Anterior cingulate cortex (tissue), 58 donors: ENCODE measurements at regions not wholly inside any gene's neighbourhood (a gene's known extent, or its start where the extent isn't known, plus 50 kb on each side); places are given as distances from the start of the nearest gene placed in this dataset.

Source experiments
- DNase-seq, 58 donors: peaks; one replicate each; lab custom pipeline; 2025; lab: John Stamatoyannopoulos, UW

DNA sequence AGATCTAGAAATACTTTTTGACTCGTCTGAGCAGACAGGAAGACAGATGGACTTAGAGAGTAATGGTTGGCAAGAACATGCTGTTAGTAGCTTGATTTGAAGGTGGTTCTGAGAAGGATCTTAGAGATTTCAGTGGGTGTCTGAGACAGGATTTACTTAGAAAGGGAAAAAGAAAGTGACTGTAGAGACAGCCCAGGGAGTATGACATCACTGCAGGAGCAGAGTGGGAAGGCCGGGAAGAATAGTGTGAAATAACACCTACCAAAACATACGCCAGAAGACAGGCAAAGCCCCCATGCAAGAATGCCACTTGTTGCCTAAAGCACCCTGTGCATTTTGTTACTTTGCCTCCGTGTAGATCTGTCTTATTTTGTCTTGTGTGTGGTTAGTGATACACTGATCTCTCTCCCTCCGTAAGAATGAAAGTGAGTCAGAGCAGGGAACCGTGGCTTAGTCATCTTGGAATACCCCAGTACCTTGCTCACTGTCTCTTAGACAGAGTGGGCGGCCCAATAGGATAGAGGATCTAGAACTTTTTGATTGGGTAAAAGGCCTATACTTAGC lies 161.3 kb upstream of the IFNG-AS1 start:
- DNase-seq, result peak in 39 of 58 donors; percentile 2 to 79 (median 23)

DNA sequence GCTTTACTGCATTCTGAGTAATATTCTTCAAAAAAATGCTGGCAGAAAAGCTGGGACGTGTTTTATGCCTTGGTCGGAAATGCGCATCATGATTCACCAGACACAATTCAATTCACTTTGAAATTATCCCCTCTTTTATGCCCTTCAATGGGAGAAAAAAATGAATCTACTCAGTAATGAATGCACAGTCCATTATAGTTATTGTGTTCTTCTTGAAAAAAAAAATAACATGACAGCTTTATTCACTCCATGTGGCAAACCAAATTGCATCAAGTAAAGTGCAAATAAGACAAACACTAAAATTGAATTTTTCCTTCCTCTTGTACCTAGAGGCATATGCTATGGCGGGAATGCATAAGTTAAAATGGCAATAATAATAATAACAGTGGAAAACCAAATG lies 159.4 kb upstream of the IFNG-AS1 start:
- no peak for DNase-seq

DNA sequence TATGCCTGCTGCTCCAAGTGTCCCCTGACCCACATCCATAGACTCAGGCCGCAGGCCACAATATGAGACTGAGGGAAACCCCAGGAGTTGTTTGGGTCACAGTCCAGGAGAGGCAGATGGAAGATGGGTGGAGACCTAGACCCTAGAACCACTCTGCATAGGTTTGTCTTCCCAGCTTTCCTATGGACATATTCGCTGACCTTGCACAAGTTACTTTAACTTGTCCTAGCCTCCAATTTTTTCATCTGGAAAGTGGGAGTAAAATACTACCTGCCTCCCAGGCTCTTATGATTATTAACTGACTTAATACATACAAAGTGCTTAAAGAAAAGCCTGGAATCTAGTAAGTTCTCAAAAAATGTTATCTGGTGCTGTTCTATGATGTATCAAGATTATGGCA lies 157.1 kb upstream of the IFNG-AS1 start:
- no peak for DNase-seq

DNA sequence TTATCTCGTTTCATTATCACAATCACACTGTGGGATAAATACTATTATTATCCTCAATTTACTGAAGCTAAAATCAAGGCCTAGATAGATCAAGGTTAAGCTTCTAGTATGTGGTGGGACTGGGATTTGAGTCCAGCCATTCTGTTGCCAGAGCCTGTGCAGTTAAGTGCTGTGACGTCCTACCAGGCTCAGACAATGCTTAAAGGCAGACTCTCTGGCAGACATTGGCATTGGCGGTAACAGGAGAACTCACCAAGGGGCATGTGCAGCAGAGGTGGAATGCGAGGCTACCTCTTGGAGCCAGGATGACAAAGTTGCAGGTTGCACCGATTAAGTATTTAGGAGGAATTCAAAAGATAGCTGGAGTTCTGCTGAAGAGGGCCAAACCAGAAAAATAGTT lies 155.6 kb upstream of the IFNG-AS1 start:
- DNase-seq, result no peak

DNA sequence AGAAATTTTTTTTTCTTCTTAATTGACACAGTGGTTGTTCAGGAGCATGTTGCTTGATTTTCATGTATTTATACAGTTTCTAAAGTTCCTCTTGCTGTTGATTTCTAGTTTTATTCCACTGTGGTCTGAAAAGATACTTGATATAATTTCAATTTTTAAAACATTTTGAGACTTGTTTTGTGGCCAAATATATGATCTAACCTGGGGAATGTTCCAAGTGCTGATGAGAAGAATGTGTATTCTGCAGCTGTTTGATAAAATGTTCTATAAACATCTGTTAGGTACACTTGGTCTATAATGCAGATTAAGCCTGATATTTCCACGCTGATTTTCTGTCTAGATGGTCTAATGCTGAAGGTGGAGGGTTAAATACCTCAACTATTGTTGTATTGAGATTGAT lies 151.4 kb upstream of the IFNG-AS1 start:
- no peak for DNase-seq

DNA sequence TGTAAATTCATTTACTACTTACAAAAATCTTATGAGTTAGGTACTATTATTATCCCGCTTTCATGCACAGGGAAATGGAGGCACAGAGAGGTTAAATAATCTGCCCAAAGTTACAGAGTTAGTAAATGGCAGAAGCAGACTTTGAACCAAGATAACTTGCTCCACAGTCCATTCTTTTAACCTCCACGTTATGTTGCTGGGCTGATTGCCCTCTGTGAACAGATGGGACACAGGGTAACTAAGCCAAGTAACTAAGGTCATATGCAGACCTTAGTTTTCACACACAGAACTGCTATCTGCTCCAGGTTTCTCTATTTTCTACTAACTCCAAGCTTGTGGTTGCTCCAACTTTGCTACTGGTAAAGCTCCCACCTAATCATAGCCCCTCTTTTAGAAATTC lies 147.1 kb upstream of the IFNG-AS1 start:
- no peak for DNase-seq

DNA sequence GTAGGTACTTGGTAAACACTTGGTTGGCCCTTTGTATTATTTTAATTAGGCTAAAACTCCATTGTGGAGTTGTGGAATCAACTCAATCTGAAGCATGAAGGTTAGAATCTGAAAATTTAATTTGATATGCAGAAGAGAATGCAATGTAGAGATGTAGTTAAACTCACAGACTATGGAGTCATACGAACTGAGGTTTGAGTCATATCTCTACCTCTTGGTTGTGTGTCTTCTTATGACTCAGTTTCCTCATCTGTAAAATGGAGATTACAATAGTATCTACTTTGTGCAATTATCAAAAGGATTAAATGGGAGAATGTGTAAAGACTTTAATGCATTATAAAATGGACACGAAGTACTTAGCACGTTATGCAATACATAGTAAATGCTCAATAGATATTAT lies 146.0 kb upstream of the IFNG-AS1 start:
- no peak for DNase-seq

DNA sequence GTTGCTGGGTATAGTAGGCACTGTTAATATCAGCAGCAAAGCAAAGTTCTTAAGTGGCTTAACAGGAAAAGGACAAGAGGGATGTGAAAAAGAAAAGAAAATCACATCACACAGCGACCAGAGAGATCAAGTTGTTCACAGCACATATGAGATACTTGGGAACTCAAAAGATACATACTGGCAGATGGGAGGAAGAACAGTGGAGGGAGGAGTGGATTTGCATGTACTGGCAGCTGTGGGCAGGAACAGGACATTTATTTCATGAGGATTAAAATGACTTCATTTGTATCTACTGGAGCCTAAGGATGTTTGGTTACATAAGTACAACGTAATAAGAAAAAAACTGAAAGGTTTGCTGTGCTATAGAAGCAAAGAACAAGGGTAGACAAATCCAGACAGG lies 136.5 kb upstream of the IFNG-AS1 start:
- DNase-seq, result peak in 5 of 58 donors; percentile 3 to 30 (median 6)

DNA sequence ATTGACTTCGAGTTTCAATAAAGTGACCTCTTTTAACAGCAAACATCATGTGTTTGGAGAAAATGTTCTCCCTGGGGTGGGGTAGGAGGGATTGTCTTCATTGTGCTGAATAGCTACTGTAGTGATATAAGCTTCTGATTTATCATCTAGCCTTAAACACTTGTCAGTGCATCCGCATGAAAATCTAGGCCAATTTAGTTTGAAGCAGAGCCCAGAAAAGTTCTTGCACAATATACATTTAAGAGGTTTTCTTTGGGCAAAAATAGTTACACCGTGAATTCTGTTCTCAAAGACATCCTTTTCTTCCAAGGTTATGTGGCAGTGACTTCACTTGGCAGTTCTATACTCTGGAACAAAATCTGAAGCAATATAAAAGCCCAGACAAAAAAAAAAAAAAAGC lies 136.0 kb upstream of the IFNG-AS1 start:
- peak in 2 of 58 donors; percentile 18 to 27 for DNase-seq

DNA sequence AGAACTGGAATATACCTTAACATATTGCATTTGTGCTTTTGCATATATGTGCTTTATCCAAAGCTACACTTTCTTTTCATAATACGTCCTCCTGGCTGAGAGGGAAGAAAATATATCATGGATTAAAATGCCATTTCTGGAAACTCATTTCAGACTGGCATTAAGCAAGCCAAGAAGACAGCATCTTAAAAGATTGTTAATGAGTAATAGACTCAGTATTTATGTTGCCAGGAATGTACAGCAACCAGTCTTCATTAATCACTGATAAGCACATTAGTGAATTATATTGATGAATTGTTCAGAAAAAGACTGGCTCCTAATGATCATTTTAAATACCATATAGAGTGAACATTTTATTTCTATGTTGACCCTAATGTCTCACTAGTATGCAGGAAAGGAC lies 134.9 kb upstream of the IFNG-AS1 start:
- no peak for DNase-seq

DNA sequence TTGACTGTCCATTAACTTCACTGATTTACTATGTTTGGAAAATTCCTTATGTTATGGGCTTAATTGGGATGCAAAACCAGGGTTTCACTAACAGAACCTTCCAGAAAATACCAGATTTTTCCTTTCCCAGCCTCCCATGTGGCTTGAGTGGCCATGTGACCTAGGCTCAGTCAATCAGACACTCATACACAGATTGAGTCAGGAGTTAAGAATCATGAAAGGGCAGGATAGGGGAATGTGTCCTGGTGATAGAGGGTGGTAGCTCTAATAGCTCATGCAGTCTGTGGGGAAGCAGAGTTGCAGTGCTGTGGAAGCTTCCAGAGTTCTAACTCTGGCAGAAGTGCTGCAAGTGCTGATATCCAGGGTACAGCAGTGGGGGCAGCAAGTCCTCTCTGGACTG lies 134.1 kb upstream of the IFNG-AS1 start:
- no peak for DNase-seq

DNA sequence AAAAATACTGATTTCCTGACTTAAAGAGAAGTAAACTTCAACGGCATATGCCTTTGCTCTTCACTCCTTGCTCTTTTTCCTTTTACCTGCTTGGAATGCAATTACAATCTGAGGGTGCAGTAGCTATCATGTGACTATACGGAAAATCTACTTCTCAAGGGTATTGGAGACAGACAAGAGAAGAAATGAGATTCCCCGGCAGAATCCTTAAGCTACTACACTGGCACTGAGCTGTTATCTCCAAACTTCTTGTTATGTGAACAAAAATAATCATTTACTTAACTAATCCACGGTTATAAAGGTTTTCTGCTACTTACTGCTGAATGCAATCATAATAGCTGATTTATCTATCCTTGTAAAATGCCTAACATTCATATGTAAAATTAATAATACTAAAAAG lies 118.0 kb upstream of the IFNG-AS1 start:
- no peak for DNase-seq

DNA sequence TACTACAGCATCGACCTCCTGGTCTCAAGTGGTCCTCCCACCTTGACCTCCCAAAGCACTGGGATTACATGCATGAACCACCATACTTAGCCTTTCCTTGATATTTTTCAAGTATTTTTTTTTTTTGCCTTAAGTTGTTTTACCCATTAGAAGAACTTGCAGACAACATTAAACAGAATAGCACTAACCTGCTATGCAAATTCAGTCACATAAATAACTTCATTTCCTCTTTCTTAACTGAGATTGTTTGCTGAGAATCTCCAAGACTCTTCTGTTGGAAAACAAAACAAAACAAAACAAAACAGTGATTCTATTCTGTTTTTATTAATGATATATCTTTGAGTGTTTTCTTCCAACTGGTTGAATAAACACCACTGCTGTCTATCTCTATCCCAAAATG lies 115.9 kb upstream of the IFNG-AS1 start:
- DNase-seq, result no peak

DNA sequence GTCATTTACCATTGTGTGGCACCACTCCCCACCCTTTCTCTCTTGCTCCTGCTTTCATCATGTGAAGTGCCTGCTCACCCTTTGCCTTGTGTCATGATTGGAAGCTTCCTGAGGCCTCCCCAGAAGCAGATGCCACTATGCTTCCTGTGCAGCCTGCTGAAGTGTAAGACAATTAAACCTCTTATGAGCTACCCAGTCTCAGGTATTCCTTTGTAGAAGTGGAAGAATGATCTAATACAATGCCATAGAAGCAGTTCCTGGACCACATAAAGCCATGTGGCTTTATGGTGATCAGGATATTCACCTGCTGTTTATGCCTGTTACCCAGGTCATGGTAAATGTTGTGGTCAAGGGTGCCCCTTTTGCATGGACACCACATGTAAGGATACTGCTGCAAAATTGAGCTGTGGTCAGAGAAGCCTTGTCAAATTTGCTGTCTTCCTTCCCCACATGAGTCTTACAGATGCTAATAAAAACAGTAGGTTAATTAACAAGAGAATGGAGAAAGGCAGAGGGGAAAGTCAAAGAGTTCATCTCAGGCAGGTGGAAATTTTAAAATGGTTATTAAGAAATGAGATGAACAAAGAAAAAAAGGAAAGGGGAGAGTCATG lies 112.8 kb upstream of the IFNG-AS1 start:
- no peak for DNase-seq

DNA sequence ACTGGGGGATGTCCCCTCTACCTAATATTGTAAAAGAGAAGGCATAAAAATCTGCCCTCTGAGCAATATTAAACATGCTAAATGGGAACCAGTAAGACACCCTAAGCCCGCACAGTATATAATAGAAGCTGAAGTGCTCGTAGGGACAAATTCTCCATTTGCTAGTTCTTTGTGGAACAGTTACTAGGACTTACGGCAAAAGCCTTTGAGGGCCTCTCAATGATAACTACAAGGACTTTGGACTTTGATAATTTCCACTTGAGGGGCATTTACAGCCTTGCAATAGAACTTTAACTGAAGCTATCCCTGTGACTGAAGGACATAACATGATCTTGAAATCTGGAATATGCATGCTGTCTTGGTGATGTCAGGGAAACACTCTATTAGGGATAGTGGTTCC lies 111.5 kb upstream of the IFNG-AS1 start:
- DNase-seq, result no peak

DNA sequence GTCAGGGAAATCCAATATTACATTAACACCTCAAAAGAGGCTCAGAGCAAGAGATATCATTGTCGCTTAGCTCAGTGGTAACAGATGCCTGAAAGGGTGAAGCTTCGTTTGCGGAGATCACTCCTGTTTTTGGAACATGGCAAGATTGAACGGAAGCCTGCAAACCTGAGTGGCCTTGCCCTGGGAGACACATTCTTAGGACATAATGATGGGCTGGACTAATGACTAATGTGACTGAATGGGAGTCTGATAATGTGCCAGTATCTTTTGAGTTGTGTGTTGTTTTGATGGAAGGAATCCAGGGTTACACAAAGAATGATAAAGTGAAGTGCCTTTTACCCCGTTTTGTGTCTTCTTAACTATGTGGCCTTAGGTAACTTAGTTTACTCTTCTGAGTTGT lies 109.3 kb upstream of the IFNG-AS1 start:
- DNase-seq, result no peak

DNA sequence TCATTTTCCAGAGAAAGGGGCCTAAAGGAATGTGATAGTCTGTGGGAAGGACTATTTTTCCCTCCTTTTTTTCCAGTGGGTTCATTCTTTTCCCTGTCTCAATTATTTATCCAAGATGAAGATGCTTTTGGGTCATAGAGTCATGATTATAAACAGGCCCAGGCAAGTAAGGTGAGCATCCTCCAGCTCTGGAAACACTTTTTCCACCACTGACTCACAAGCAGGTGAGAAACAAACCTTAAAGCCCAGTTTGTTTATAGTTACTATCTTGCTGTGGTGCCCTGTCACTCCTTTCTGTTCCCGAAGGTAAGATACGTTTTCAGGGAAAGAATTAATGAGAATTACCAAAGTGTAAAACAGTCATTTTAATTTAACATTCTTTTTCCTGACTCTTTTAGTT lies 107.7 kb upstream of the IFNG-AS1 start:
- no peak for DNase-seq

DNA sequence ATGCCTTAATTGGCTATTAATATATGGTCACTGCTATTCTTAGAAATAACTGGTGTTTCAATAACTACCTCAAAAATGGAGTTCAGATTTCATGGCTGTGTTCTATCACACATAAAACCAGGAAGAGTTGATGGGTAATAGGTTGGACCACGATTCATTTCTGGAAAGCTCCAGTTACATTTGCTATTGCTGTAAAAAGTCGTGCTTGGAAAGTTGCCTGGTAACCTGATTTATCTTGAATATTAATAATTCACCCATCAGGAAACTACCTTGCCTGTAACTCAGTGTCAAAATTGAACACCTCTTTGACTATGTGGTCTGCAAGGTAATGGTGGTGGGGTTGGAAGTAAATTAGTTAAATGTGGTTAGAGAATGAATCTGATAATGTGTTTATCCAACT lies 104.7 kb upstream of the IFNG-AS1 start:
- no peak for DNase-seq

DNA sequence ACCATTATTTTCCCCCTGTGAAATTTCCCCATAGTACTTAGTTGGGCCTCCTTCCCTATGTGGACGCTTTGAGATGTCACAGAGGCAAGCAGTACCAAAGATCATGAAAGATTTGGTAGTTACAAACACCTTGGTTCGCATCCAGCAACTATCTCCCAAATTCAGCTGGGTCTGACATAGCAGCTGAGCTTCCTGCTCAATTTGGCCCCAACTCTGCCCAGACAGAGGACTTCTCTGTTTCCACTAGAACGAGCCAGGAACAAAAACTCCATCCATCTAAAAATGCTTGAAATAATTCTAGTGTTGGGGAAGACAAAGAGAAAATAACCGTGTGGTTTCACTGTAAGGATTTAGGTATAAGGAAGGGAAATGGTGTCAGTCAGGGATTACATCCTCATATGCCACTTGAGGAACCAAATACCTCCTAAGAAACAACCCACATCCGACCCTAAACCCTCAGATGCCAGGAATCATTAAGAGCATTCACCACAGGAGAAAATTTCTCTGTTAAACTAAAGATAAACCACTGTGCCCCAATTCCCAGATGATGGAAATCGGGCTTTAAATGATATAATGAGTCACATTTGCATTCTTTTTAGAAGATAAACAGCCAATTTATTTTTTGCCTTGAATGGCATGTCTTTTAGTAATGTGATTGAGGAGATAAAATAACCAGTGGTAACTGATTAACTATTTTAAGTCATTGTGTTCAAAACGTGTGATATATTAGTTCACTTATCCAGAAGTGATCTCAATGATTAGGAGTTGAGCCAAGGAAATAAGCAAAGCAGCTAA lies 103.7 kb upstream of the IFNG-AS1 start:
- DNase-seq, result peak in 2 of 58 donors; percentile 3 to 12

DNA sequence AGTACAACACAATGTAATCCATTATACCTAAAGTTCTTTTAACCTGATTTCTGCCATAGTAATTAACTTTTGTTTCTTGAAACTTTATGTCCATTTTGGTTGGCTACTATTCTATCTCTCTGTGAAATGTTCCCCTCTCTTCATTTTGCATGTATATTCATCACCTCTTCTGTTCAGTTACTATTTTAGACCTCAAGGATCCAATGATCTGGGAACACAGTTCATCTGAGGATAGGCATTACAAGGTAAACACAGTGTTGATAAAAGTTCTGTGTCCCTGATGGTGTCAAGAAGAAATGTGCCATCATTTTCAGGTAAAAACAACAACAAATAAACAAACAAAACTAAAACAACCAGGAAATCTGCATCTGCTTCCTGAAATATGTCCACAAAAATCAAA lies 102.2 kb upstream of the IFNG-AS1 start:
- DNase-seq, result no peak

DNA sequence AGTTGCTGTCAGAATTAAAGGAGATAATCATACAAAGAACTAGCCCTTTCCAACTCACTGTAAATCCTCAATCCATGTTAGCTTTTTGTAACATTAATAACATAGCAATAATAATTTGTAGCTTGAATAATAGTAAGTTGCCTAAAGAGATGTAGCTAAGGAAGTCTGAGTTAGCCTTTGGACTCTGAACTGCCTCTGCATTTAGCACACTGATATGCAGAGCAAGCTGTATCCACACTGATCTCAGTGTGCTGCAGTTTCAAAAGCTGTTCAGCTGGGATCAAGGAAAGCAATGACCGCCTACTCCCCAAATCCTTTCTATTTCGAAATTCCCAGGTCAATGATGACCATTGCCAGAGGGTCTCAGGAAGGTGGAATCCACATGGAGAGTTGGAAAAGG lies 99.3 kb upstream of the IFNG-AS1 start:
- no peak for DNase-seq

DNA sequence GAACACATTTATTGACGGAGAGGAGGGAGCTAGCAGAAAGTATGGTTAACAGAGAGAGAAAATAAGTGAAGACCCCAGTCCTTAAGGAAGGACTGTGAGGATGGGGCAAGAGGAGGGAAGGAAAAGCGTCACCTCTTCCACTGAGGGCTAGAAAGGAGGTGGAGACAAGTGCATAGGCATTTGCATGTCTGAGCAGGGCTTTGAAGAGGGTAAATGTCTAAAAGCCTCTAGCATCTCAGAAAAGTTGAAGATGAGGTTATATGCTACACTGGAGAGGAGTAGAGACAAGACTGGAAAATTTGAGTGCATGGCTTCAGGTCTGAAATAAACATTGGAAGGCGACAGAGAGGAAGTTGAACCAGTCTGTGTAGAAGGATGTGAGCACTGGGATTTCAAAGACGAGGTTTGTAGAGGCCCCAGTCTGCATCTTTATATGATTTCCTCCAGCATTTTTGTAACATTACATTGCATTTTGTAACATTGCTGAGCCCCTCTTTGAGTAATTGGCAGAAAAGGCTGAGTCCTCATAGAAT lies 98.5 kb upstream of the IFNG-AS1 start:
- DNase-seq, result no peak
